Inflammatory macrophage (primary cell): ENCODE measurements at regions not wholly inside any gene's neighbourhood (a gene's known extent, or its start where the extent isn't known, plus 50 kb on each side); places are given as distances from the start of the nearest gene placed in this dataset.
A peak's percentile ranks its signal among the peaks of the same experiment; 100 is the strongest.

Experiments
- DNase-seq, 2 donors: peaks; one replicate each; pipeline ENCODE4 v3.0.0-alpha.2; 2020 to 2022

DNA sequence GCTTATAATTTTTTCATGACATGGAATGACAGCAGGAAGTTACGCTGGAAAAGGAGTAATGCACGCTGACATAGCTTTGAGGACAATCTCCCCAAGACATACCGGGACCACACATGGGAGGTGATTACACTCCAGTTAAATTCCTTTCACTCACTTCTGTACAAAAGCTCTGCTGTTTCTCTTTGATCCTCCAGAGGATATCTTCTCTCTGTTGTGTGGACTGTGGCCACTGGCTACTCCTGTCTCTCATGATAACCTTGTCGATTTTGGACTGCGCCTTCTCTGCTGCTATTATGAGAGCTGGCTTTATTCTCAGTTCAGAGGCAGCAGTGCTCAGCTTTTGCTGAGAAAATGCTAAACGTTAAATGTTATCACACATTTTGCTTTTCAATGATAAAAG lies 464.6 kb downstream of the FGF9 start:
- no peak for DNase-seq

DNA sequence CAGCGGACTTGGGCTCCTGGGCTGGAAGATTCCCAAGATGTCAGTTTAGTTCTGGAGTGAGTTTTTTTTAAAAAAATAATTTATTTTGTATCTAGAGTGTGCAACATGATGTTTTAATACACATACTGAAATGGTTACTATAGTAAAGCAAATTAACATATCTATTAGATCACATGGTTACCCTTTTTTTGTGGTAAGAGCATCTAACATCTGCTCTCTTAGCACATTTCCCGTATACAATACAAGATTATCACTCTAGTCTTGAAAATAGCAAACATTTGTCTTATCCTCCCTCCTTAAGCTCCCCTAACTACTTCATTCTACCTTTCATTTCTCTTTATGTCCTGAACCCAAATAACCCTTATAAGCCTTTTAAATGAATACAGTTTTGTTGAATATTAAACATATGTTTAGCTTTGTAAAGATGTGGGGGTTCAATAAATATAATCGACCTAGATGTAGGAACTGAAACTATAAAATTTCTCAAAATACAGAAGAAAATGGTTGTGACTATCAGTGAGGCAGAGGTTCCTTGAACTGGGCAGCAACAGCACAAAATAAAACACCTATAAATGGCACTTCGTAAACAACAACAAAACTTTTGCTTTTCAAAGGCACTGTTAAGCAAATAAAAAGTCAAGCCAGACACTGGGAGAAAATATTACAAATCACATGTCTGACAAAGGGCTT lies 466.6 kb downstream of the FGF9 start:
- DNase-seq, result no peak

- DNase-seq, result no peak
Observed at GRCh38 chr13:22138947-22139346, 468.1 kb downstream of the FGF9 start.

DNA sequence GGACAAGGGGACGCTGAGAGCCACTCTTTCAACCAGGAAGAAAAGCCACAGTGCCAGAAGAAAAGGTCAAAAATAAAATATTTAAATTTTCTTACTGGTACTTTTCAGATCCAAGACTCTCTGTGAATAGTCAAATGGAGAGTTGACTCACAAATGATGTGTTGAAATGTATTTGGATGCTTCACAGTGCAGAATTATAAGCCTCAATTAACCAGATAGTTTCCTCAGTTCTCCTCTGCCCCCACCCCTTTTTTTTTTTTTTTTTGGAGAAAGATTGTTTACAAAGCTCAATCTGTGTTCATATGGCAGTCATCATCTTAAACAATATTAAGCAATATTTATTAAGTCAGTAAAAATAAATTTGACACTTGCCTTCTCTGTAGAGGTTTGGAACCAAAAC lies 470.8 kb downstream of the FGF9 start:
- DNase-seq, result no peak

DNA sequence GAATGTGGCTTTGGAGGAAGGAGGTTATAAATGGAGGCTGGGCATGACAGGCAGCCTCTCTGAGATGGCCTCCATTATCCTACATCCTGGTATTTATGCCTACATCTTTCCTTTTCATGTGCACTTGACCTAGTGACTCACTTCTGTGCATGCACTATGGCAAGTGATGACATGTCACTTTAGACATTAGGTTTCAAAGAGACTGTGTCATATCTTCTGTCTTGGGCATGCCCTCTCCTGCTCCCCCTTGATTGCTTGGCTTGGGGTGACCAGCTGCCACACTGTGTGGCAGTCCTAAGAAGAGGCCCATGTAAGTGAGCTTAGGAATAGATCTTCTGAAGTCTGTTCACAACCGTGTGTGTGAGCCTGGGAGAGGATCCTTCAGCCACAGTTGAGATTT lies 472.8 kb downstream of the FGF9 start:
- DNase-seq, result no peak

DNA sequence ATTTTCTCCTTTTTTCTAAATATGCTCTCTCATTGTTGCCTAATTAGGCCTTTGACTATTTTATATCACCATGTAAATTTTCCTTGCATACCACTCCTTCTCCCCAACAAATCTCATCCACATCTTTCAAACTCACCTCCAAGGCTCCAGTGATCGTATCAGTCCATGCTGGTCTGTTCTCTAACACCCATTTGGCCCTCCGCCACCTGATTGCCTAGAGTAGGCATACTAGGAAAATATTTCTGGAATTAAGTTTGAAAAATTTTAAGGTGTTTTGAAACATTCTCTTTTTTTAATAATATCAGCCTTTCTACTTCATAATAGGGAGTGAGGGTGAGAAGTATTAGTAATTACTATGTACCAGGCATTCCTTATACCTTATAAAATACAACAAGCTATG lies 473.9 kb downstream of the FGF9 start:
- no peak for DNase-seq

DNA sequence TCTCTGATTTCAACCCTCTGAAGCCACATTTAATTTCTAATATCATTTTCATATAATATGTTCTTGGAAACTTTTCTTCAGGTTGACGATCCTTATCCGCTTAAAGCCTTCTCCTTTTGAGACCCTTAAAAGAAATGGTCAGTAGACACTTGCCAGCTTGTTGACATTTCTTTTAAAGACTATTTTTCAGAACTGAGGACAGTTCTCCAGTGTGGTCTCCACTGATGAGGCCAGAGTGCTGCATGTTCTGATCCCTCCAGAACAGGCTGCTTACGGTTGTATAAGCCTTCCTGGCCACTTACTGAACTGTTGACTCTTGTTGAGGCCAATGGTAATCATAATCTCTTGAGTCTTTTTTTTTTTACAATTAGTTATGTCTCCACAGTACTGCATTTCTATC lies 477.3 kb downstream of the FGF9 start:
- DNase-seq, result no peak

GRCh38 chr13:22152751-22153150 lies 481.9 kb downstream of the FGF9 start:
- DNase-seq, result no peak

GRCh38 chr13:22154041-22154440 lies 483.2 kb downstream of the FGF9 start:
- no peak for DNase-seq

GRCh38 chr13:22161871-22162270 lies 491.0 kb downstream of the FGF9 start:
- DNase-seq, result peak; percentile 21 to 50

DNA sequence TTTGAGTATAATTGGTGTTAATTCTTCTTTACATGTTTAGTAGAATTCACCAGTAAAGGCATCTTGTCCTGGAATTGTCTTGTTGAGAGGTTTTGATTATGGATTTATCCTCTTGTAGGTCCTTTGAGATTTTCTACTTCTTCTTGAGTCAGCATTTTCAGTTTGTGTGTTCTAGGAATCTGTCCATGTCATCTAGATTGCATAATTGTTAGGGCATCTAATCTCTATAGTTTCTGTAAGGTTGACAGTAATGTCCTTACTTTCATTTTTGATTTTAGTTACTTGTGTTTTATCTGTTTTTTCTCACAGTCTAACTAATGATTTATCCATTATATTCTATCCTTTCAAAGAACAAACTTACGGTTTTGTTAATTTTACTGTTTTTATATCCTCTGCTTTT lies 492.0 kb downstream of the FGF9 start:
- DNase-seq, result peak; percentile 9 to 50

GRCh38 chr13:22168437-22169190 lies 497.7 kb downstream of the FGF9 start:
- DNase-seq, result no peak

DNA sequence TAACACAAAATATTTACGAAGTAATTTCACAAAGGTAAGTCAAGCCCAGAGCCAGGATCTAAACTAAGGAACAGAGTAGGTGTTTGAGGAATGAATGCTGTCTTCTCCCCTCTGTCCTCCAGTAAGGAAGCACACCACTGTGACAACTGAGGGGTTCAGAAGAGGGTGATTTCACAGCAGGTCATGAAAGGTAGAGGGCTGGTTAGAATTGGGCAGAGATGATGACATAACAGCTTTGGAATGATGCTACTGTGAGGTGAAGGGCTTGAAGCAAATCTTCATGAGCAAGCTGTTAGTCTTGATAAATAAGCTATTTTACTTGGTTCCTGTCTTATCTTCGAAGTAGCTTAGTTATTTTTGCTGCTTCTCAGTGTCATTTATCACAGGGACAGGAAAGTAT lies 498.6 kb downstream of the FGF9 start:
- DNase-seq, result no peak

DNA sequence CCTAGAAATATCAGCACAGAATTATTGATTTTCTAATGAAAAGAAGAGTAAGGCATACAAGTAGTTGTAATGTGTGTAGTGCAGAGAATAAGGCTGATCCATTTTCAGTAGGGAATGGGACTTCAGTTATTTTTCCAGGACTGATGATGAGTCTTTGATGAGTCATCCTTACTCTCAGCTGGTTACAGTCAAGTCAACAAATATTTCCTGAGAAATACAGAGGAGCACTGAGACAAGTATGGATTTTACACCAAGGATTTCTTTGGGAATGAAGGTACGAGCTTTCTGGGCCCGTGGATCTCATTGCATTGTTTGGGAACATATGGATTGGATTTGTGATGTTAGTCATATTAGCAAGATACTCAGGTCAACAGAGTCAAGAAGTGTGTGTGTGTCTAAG lies 502.7 kb downstream of the FGF9 start:
- no peak for DNase-seq

GRCh38 chr13:22175241-22175640 lies 504.4 kb downstream of the FGF9 start:
- DNase-seq, result no peak

DNA sequence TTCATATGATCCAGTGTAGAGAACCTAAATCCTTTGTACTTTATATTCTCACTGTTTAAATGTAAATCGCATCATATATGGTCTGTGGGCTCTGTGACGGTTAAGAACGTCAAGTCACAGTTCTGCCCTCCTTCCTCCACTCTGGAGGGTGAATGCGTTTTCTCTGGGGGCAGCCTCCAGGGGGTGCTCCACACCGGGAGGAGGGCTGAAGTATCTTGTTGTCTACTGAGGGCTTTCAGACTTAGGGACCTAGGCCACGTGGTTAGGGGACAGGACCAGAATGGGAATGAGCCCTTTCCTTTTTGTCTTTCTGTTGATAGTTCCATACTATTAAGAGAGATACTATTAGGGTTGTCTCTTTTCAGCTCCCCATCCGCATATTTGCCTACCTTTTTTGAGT lies 504.9 kb downstream of the FGF9 start:
- no peak for DNase-seq

DNA sequence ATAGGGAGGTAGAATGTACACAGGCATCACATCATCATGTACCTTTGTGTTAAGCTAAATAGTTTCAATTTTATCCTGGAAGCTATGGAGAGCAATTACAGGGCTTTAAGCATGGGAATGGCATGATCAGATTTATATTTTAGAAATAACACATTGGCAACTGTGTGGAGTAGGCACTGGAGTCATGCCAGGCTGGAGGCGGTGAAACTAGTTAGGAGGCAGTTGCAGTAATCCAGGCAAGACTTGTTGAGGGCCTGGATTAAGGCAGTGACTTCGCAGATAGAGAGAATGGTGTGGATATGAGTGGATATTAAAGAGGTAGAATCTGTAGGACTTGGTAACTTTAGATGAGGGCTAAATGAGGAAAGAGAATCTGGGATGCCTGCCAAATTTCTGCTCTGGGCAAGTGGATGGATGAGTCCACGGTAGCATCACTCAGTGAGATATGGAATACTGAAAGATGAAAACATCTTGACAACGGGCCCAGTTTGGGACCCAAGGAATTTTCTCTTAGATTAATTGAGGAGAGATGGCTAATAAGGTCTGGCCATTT lies 506.2 kb downstream of the FGF9 start:
- DNase-seq, result no peak

- DNase-seq, result no peak
Observed at GRCh38 chr13:22178878-22179277, 508.0 kb downstream of the FGF9 start.

- no peak for DNase-seq
Observed at GRCh38 chr13:22187329-22187728, 516.5 kb downstream of the FGF9 start.

DNA sequence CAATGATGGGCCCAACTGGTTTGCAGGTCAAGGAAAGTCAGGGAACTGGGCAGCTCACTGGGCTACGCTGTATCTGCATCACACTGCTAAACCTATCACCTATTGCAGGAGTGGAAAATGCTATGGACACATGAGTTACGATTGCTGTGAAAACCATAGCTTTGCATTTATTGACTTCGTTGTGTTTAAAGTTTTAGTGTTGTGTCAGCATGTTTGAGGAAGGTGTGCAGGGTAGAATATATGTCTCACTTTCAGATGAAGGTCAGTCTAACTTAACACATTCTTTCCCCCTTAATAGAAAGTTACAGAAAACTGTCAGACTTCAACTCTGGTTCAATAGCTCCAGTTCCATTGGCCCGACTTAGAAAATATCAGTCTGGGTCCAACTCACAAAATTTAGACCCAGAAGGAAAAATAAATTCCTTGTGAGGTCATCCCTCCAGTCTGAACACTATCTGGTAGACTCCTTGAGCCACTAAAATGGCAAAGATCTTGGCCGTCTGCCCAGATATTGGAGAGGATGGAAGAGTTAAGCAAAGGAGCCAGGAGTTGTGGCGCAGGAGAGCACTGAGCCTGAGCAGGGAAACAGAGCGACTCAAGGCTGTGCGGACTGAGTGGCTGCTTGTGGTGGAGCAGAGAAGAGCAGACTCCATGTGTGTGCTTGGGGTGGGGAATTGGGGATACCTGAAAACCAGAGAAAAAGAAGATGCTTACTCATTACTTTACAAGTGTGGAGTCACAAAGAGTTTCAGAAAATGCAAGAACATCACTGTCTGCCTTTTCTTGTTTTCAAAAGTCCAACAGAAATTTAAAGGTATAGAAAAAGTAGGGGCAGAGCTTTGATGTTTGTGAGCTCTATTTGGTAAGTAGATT lies 518.5 kb downstream of the FGF9 start:
- DNase-seq, result no peak

DNA sequence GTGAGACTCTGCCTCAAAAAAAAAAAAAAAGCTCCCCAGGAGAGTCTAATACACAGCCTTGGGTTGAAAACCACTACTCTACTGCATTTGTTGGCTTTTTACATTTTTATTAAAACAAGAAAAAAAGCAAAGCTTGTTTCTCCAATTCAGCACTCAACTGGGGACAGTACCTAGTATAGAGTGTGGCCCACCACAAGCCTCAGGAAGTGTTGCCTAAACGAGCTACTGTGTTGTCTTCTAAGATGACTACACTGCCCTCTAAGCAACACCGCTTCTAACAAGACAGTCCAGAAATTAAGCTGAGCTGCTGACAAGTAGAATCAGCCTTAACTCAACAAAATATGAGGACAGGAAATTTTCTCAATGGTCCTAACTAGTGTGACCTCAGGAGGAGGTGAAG lies 522.2 kb downstream of the FGF9 start:
- DNase-seq, result no peak

- DNase-seq, result no peak
Observed at GRCh38 chr13:22194106-22194805, 523.4 kb downstream of the FGF9 start.

DNA sequence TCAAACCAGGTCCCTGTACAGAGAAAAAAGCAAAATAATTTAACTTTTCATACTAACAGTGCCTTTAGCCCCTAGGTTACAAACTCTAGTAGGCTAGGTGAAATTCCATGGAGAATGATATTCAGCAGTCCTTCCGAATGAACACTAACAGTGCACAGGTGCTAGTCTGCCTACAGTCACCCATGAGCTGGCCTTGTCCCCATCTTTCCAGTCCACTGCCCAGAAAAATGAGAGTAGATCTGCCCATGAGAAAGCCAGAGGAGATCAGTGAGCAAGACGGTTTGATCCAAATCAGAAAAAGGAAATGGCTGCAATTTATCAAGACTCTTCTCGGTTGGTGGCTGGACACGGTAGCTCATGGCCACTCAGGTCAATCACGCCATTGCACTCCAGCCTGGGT lies 524.9 kb downstream of the FGF9 start:
- no peak for DNase-seq
